ENCODE measurements at regions not wholly inside any gene's neighbourhood (a gene's known extent, or its start where the extent isn't known, plus 50 kb on each side); places are given as distances from the start of the nearest gene placed in this dataset.

GRCh38 chr4:120354381-120354780 is 287.7 kb upstream of the MAD2L1 start:
- no CpG with 5 or more reads among the region's 1 CpG for WGBS, 2 experiments (ENCODE audit: insufficient coverage in 2 of 2)
- Histone ChIP-seq H3K4me1 (ENCODE audit: control insufficient read depth, insufficient read depth, low read length, poor library complexity, severe bottlenecking) (no peaks in the 10 kb centered on the region), H3K36me3 (ENCODE audit: control insufficient read depth, insufficient read depth, low read length) (no peaks in the 10 kb centered on the region), H3K9me3 (ENCODE audit: control insufficient read depth, low read length) (no peaks in the 10 kb centered on the region), H3K4me3 (ENCODE audit: extremely low read depth, insufficient read depth, low read length, poor library complexity, severe bottlenecking) (no peak overlapping the region), H3K27ac (ENCODE audit: low read depth, low read length, severe bottlenecking) (no peak overlapping the region)

GRCh38 chr4:120353235-120353634 is 286.6 kb upstream of the MAD2L1 start:
- Histone ChIP-seq H3K36me3 (ENCODE audit: control insufficient read depth, insufficient read depth, low read length) (no peaks in the 10 kb centered on the region), H3K9me3 (ENCODE audit: control insufficient read depth, low read length) (no peaks in the 10 kb centered on the region), H3K4me3 (ENCODE audit: extremely low read depth, insufficient read depth, low read length, poor library complexity, severe bottlenecking) (no peak overlapping the region), H3K27ac (ENCODE audit: low read depth, low read length, severe bottlenecking) (no peak overlapping the region), H3K4me1 (ENCODE audit: control insufficient read depth, insufficient read depth, low read length, poor library complexity, severe bottlenecking) (no peaks in the 10 kb centered on the region)
- 90 to 100% methylated on average over 3 to 4 of the region's 6 CpGs for WGBS, 2 experiments (ENCODE audit: insufficient coverage in 2 of 2)

DNA sequence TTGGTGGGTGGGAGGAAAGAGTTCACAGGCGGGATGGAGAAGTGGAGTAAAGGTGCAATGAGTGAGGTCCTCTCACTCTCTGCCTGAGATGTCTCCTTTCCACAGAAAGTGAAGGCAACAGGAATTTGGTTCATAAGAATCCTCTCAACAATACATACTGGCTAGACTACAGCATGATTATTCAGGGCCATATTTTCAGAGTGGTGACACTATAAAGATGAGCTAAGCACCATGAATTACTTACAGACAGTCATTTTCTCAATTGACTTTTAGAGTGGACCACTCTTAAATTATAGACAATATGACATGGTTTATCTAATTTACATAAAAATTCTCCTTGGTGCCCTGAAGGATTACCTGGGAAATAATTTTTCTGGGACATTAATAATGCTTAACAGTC is 286.1 kb upstream of the MAD2L1 start:
- Histone ChIP-seq H3K9me3 (ENCODE audit: control insufficient read depth, low read length) (no peaks in the 10 kb centered on the region), H3K27ac (ENCODE audit: low read depth, low read length, severe bottlenecking) (no peak overlapping the region), H3K4me1 (ENCODE audit: control insufficient read depth, insufficient read depth, low read length, poor library complexity, severe bottlenecking) (no peaks in the 10 kb centered on the region), H3K4me3 (ENCODE audit: extremely low read depth, insufficient read depth, low read length, poor library complexity, severe bottlenecking) (no peak overlapping the region), H3K36me3 (ENCODE audit: control insufficient read depth, insufficient read depth, low read length) (no peaks in the 10 kb centered on the region)
- WGBS, 2 experiments (ENCODE audit: insufficient coverage in 2 of 2), result no CpG with 5 or more reads among the region's 1 CpG

DNA sequence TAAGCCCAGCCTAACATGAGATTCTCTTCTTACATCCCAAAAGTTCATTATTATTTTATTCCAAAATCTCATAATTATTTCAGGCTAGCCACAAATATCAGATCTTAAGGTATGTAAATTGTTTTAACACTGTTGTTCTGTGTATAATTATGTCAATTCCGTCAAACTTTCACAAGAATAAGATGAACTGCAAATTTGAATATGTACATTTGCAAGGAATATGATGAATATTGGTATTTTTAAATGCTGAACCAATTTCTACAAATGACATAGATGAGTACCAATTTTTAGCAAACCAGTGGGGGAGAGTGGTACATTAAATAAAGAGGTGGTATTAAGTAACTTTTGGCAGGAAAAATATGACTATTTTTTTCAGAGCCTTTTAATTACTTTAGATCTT is 282.3 kb upstream of the MAD2L1 start:
- H3K4me1 ChIP-seq (ENCODE audit: control insufficient read depth, insufficient read depth, low read length, poor library complexity, severe bottlenecking), result no peaks in the 10 kb centered on the region
- no peak overlapping the region for H3K27ac ChIP-seq (ENCODE audit: low read depth, low read length, severe bottlenecking)
- H3K36me3 ChIP-seq (ENCODE audit: control insufficient read depth, insufficient read depth, low read length), result no peaks in the 10 kb centered on the region
- no CpG with 5 or more reads among the region's 1 CpG for WGBS, 2 experiments (ENCODE audit: insufficient coverage in 2 of 2)
- no peak overlapping the region for H3K4me3 ChIP-seq (ENCODE audit: extremely low read depth, insufficient read depth, low read length, poor library complexity, severe bottlenecking)
- no peaks in the 10 kb centered on the region for H3K9me3 ChIP-seq (ENCODE audit: control insufficient read depth, low read length)

DNA sequence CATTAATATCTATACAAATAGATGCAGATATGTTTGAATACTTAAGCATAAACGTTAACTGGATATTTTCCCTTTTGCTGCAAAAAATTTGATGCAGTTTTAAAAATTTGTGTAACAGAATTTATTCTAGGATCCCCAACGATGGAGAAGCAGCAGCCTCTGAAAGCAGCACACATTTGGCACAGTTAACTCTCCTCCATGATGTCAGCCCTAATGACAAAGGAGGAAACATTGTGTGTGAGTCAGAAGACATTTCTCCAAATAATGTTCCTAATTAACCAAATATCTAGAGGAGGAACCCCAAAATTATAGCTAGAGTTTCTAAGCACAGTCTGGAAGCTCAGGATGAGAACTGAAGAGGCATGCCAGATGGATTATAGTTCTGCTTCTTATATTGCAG is 281.9 kb upstream of the MAD2L1 start:
- H3K4me3 ChIP-seq (ENCODE audit: extremely low read depth, insufficient read depth, low read length, poor library complexity, severe bottlenecking), result no peak overlapping the region
- no peak overlapping the region for H3K27ac ChIP-seq (ENCODE audit: low read depth, low read length, severe bottlenecking)
- no peaks in the 10 kb centered on the region for H3K4me1 ChIP-seq (ENCODE audit: control insufficient read depth, insufficient read depth, low read length, poor library complexity, severe bottlenecking)
- WGBS, 2 experiments (ENCODE audit: insufficient coverage in 2 of 2), result no CpG with 5 or more reads among the region's 2 CpGs
- no peaks in the 10 kb centered on the region for H3K9me3 ChIP-seq (ENCODE audit: control insufficient read depth, low read length)
- no peaks in the 10 kb centered on the region for H3K36me3 ChIP-seq (ENCODE audit: control insufficient read depth, insufficient read depth, low read length)

DNA sequence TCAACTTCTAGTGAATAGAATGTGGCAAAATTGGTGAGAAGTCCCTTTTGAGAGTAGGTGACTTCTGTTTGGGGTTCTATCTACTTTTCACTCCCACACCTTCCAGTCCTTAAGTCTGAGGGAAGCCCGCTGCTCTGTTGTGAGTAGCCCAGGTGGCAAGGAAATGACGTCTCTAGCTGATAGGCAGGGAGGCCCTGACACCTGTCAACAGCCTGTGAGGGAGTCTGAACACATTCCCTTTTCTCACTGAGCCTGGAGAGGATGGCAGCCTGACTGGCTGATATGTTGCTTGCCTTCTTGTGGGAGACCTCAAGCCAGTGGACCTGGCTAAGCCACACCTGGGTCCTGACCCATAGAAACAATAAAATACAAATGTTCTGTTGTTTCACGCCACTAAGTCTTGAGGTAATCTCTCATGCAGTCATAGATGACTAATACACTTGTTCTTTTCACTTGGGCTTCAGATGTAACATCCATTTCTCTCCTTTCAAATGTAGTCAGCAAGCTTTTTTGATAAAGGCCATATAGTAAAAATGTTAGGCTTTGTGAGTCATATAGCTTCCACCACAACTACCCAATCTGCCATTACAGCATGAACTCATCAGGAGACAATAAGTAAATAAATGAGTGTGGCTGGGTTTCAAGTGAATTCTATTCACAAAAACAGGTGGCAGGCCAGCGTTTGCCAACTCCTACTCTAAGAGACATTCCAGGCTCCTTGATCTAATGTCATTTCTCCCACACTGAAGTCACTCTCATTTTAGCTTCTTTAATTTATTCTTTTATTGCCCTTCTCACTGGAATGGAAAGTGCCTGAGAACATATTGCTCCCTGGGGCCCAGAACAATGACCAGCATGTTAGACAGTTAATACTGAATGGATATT is 265.1 kb upstream of the MAD2L1 start:
- Histone ChIP-seq H3K9me3 (ENCODE audit: control insufficient read depth, low read length) (no peaks in the 10 kb centered on the region), H3K27ac (ENCODE audit: low read depth, low read length, severe bottlenecking) (no peak overlapping the region), H3K4me3 (ENCODE audit: extremely low read depth, insufficient read depth, low read length, poor library complexity, severe bottlenecking) (no peak overlapping the region), H3K36me3 (ENCODE audit: control insufficient read depth, insufficient read depth, low read length) (no peaks in the 10 kb centered on the region), H3K4me1 (ENCODE audit: control insufficient read depth, insufficient read depth, low read length, poor library complexity, severe bottlenecking) (no peaks in the 10 kb centered on the region)
- WGBS, 2 experiments (ENCODE audit: insufficient coverage in 2 of 2), result 90 to 100% methylated on average over 2 of the region's 4 CpGs

DNA sequence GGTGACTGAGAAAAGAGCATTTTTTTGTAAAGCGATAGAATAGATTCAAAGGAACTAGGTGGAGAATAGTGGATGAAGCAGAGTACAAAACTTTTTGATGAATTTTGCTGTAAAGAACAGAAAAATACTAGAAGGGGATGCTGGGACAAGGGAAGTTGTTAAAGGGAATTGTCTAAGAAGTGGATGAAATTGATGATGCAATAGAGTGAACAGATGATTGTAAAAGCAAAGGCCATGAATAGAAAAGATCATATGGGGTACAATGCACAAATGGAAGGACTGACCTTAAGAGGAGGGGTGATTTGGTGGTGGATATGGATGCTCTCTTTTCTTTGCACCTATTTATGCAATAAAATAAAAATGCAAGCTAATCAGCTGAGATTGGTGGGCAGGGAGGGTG is 262.7 kb upstream of the MAD2L1 start:
- no peak overlapping the region for H3K27ac ChIP-seq (ENCODE audit: low read depth, low read length, severe bottlenecking)
- no peaks in the 10 kb centered on the region for H3K9me3 ChIP-seq (ENCODE audit: control insufficient read depth, low read length)
- no peaks in the 10 kb centered on the region for H3K36me3 ChIP-seq (ENCODE audit: control insufficient read depth, insufficient read depth, low read length)
- H3K4me1 ChIP-seq (ENCODE audit: control insufficient read depth, insufficient read depth, low read length, poor library complexity, severe bottlenecking), result no peaks in the 10 kb centered on the region
- no peak overlapping the region for H3K4me3 ChIP-seq (ENCODE audit: extremely low read depth, insufficient read depth, low read length, poor library complexity, severe bottlenecking)
- WGBS, 2 experiments (ENCODE audit: insufficient coverage in 2 of 2), result 87 to 90% methylated on average over 1 of the region's 1 CpG

GRCh38 chr4:120327276-120327675 is 260.6 kb upstream of the MAD2L1 start:
- H3K4me1 ChIP-seq (ENCODE audit: control insufficient read depth, insufficient read depth, low read length, poor library complexity, severe bottlenecking), result no peaks in the 10 kb centered on the region
- no peaks in the 10 kb centered on the region for H3K9me3 ChIP-seq (ENCODE audit: control insufficient read depth, low read length)
- H3K4me3 ChIP-seq (ENCODE audit: extremely low read depth, insufficient read depth, low read length, poor library complexity, severe bottlenecking), result no peak overlapping the region
- H3K27ac ChIP-seq (ENCODE audit: low read depth, low read length, severe bottlenecking), result no peak overlapping the region
- no peaks in the 10 kb centered on the region for H3K36me3 ChIP-seq (ENCODE audit: control insufficient read depth, insufficient read depth, low read length)

- Histone ChIP-seq H3K9me3 (ENCODE audit: control insufficient read depth, low read length) (no peaks in the 10 kb centered on the region), H3K4me1 (ENCODE audit: control insufficient read depth, insufficient read depth, low read length, poor library complexity, severe bottlenecking) (peaks cover 24% of the 10 kb centered on the region), H3K4me3 (ENCODE audit: extremely low read depth, insufficient read depth, low read length, poor library complexity, severe bottlenecking) (no peak overlapping the region), H3K36me3 (ENCODE audit: control insufficient read depth, insufficient read depth, low read length) (no peaks in the 10 kb centered on the region), H3K27ac (ENCODE audit: low read depth, low read length, severe bottlenecking) (peak overlapping the region; percentile 86)
- no CpG with 5 or more reads among the region's 1 CpG for whole genome bisulfite sequencing, 2 experiments (ENCODE audit: insufficient coverage in 2 of 2)
Measured at GRCh38 chr4:120319046-120319767, 252.6 kb upstream of the MAD2L1 start.

- H3K9me3 ChIP-seq (ENCODE audit: control insufficient read depth, low read length), result no peaks in the 10 kb centered on the region
- H3K4me1 ChIP-seq (ENCODE audit: control insufficient read depth, insufficient read depth, low read length, poor library complexity, severe bottlenecking), result peaks cover 24% of the 10 kb centered on the region
- peak overlapping the region; percentile 86 for H3K27ac ChIP-seq (ENCODE audit: low read depth, low read length, severe bottlenecking)
- no peaks in the 10 kb centered on the region for H3K36me3 ChIP-seq (ENCODE audit: control insufficient read depth, insufficient read depth, low read length)
- H3K4me3 ChIP-seq (ENCODE audit: extremely low read depth, insufficient read depth, low read length, poor library complexity, severe bottlenecking), result no peak overlapping the region
- 44 to 64% methylated on average over 3 to 4 of the region's 5 CpGs for WGBS, 2 experiments (ENCODE audit: insufficient coverage in 2 of 2)
Measured at GRCh38 chr4:120318196-120318846, 251.7 kb upstream of the MAD2L1 start.

All from mesodermal cell (in vitro differentiated cells).